Colonic mucosa (tissue), 4 donors: ENCODE measurements at regions not wholly inside any gene's neighbourhood (a gene's known extent, or its start where the extent isn't known, plus 50 kb on each side); places are given as distances from the start of the nearest gene placed in this dataset.

ENCODE experiments used
- DNase-seq: peaks from one replicate; pipeline ENCODE4 v3.0.0-alpha.2; 2020
- H3K27ac ChIP-seq: fragments of 200-600 bp; one replicate; pipeline ENCODE4 v1.8.0; 2021
- H3K27me3 ChIP-seq: fragments of 200-600 bp; one replicate; pipeline ENCODE4 v1.8.0; 2021
- H3K36me3 ChIP-seq: fragments of 200-600 bp; one replicate; pipeline ENCODE4 v1.8.0; 2021
- H3K4me1 ChIP-seq: fragments of 200-600 bp; one replicate; pipeline ENCODE4 v1.8.0; 2021; ENCODE audit warnings: mild to moderate bottlenecking
- H3K4me3 ChIP-seq: fragments of 200-600 bp; one replicate; pipeline ENCODE4 v1.8.0; 2021
- H3K9ac ChIP-seq, 2 donors: one replicate each; pipeline ENCODE4 v1.7.0; 2013; ENCODE audit warnings: control low read depth in 2 of 2, low read depth in 2 of 2, low read length in 2 of 2
- H3K9me3 ChIP-seq: fragments of 200-600 bp; one replicate; pipeline ENCODE4 v1.8.0; 2021
- CTCF ChIP-seq: fragments of 200-600 bp; IDR thresholded peaks from one replicate; pipeline ENCODE4 v1.8.0; 2022; ENCODE audit warnings: antibody characterized with exemption, mild to moderate bottlenecking
- intact Hi-C: fragments of 100-400 bp; cut with DNase I; formaldehyde crosslinking; loops from one replicate; pipeline ENCODE4 v1.14.1; 2022
- donor health status: healthy.
- donor health status: DM: no; HTN: no; CAD: no.
- donor health status: DM: no; HTN: no; CAD: no.

DNA sequence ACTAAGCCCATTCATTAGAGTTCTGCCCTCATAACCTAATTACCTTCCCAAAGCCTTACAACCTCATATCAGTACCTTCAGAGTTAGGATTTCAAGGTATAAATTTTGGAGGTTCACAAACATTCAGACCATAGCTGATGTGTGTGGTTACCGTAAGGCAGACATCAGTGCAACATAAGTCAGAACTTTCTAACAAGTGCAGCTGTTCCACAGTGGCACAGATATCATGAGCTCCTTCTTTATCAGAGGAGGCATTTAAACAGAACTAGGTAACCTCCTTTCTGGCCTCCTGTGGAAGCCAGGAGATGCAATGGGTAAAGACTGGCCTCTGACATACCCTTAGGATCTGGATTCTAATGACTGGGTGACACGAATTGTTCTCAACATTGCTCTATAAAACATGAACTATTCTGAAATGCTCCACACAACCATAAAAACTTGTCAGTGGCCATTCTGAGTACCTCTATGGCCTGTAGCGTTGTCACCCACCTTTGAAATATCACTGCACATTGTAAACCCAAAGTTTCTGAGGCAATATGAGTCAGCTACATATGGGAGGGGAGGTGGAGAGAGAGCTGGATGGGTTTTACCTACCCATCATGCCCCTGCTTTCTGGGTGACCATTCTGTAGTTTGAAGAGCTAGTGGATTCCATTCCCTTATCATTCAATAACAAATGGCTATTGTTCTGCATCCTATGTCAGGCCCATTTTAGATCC, 546.0 kb upstream of the TBL1XR1 start:
- Histone ChIP-seq H3K9me3 (no peaks in the 10 kb centered on the region), H3K27me3 (no peaks in the 10 kb centered on the region), H3K27ac (no peak overlapping the region), H3K36me3 (no peaks in the 10 kb centered on the region), H3K4me3 (no peak overlapping the region), H3K9ac (no peak overlapping the region), H3K4me1 (no peaks in the 10 kb centered on the region)
- no peak for TF ChIP-seq CTCF
- no peak for DNase-seq
- intact Hi-C loops: no loop called here

GRCh38 chr3:177744873-177745606, 547.8 kb upstream of the TBL1XR1 start:
- no peak for DNase-seq
- H3K27ac ChIP-seq: no peak overlapping the region
- no peak for TF ChIP-seq CTCF

GRCh38 chr3:177745607-177746005, 548.3 kb upstream of the TBL1XR1 start:
- no peak overlapping the region for H3K4me3 ChIP-seq
- no peak overlapping the region for H3K27ac ChIP-seq
- H3K9me3 ChIP-seq: no peaks in the 10 kb centered on the region
- intact Hi-C loops: no loop called here
- DNase-seq: no peak
- H3K27me3 ChIP-seq: no peaks in the 10 kb centered on the region
- H3K4me1 ChIP-seq: no peaks in the 10 kb centered on the region
- no peak overlapping the region for H3K9ac ChIP-seq
- no peak for TF ChIP-seq CTCF
- no peaks in the 10 kb centered on the region for H3K36me3 ChIP-seq

More at GRCh38 chr3:177744873-177745606, 547.8 kb upstream of the TBL1XR1 start:
- no peaks in the 10 kb centered on the region for H3K36me3 ChIP-seq
- intact Hi-C loops: no loop called here
- no peak overlapping the region for H3K4me3 ChIP-seq
- H3K27me3 ChIP-seq: no peaks in the 10 kb centered on the region
- H3K9me3 ChIP-seq: no peaks in the 10 kb centered on the region
- H3K9ac ChIP-seq: no peak overlapping the region
- H3K4me1 ChIP-seq: no peaks in the 10 kb centered on the region

DNA sequence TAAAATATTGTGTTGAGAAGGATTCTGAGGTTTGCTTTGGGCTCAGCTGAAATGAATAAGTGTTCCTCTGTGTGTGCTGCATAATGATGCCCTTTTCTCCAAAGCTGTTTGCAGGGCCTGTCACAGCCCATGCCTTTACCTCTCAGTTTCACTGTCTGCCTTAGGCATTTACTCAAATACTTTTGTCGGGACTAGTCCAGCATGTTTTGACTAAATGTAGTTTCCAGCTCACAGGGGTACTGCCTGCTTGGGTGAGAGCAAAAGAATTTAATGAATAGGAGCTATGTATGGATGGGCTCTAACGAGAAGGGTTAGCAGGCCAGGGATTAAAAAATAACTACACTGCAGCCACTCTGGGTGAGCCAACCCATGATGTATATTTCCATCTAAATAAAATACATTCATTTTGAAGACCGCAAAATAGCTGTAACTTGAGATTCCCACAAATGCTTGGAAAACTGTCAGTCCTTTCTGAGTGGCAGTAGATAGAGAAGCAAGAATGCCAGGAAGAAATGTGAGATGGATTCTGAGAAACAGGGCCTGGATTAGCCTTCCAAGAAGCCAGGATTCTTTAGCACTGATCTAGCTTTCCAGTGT, 549.2 kb upstream of the TBL1XR1 start:
- Histone ChIP-seq H3K27ac (no peak overlapping the region), H3K4me1 (no peaks in the 10 kb centered on the region), H3K9ac (no peak overlapping the region), H3K27me3 (no peaks in the 10 kb centered on the region), H3K9me3 (no peaks in the 10 kb centered on the region), H3K36me3 (no peaks in the 10 kb centered on the region), H3K4me3 (no peak overlapping the region)
- no peak for DNase-seq
- TF ChIP-seq CTCF: no peak
- intact Hi-C loops: no loop called here

DNA sequence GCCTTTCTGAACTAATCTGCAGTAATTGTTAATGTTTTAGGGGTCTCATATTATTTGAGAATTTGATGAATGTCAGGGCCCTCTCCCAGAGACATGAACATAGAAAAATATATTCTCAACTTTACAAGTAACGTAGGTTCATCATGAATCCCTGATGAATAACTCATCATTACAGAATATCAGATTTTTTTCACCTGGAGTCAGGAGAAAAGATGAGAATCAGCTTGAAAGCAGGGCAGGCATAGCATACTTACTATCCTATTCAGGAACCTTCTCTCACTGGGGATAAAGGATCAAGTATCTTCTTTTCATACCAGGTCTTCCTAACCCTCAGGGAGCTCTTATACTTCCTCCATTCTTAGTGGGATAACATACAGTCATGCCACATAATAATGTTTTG, 552.6 kb upstream of the TBL1XR1 start:
- no peak for DNase-seq
- Histone ChIP-seq H3K9me3 (no peaks in the 10 kb centered on the region), H3K36me3 (no peaks in the 10 kb centered on the region), H3K9ac (no peak overlapping the region), H3K27ac (no peak overlapping the region), H3K27me3 (no peaks in the 10 kb centered on the region), H3K4me3 (no peak overlapping the region), H3K4me1 (no peaks in the 10 kb centered on the region)
- intact Hi-C loops: no loop called here
- no peak for TF ChIP-seq CTCF
